Occipital lobe (tissue), 1 donor: ENCODE measurements at regions not wholly inside any gene's neighbourhood (a gene's known extent, or its start where the extent isn't known, plus 50 kb on each side); places are given as distances from the start of the nearest gene placed in this dataset.
"Not testable (repeated sequence)": the region's sequence is repeated elsewhere in the genome, so short reads cannot be mapped to it uniquely, and the experiment has no call there.

Source experiments
- DNase-seq: peaks from one replicate; lab custom pipeline; 2025; lab: John Stamatoyannopoulos, UW

GRCh38 chr12:124129132-124129531 lies 156.1 kb downstream of the ZNF664 start:
- DNase-seq, result no peak

- no peak for DNase-seq
Measured at GRCh38 chr12:124130691-124131591, 157.9 kb downstream of the ZNF664 start.

- DNase-seq, result no peak
Measured at GRCh38 chr12:124131659-124132058, 158.6 kb downstream of the ZNF664 start.

- no peak for DNase-seq
Measured at GRCh38 chr12:124132530-124132929, 159.5 kb downstream of the ZNF664 start.

GRCh38 chr12:124136796-124137195 lies 158.1 kb upstream of the RFLNA start:
- no peak for DNase-seq

GRCh38 chr12:124140944-124141486 lies 153.9 kb upstream of the RFLNA start:
- DNase-seq, result no peak

GRCh38 chr12:124141611-124142010 lies 153.3 kb upstream of the RFLNA start:
- DNase-seq, result not testable (repeated sequence)

- no peak for DNase-seq
Measured at GRCh38 chr12:124142395-124143035, 152.4 kb upstream of the RFLNA start.

- DNase-seq, result no peak
Measured at GRCh38 chr12:124143726-124144125, 151.2 kb upstream of the RFLNA start.

- no peak for DNase-seq
Measured at GRCh38 chr12:124144531-124145194, 150.2 kb upstream of the RFLNA start.

GRCh38 chr12:124147027-124147426 lies 147.9 kb upstream of the RFLNA start:
- no peak for DNase-seq

- no peak for DNase-seq
Measured at GRCh38 chr12:124147575-124147974, 147.3 kb upstream of the RFLNA start.

- DNase-seq, result no peak
Measured at GRCh38 chr12:124148481-124149273, 146.2 kb upstream of the RFLNA start.

GRCh38 chr12:124149287-124149686 lies 145.6 kb upstream of the RFLNA start:
- no peak for DNase-seq

- DNase-seq, result no peak
Measured at GRCh38 chr12:124150168-124150567, 144.7 kb upstream of the RFLNA start.

- DNase-seq, result no peak
Measured at GRCh38 chr12:124151583-124151982, 143.3 kb upstream of the RFLNA start.

- DNase-seq, result no peak
Measured at GRCh38 chr12:124152731-124153130, 142.2 kb upstream of the RFLNA start.

GRCh38 chr12:124153392-124153791 lies 141.5 kb upstream of the RFLNA start:
- no peak for DNase-seq

- no peak for DNase-seq
Measured at GRCh38 chr12:124157406-124157805, 137.5 kb upstream of the RFLNA start.

- DNase-seq, result no peak
Measured at GRCh38 chr12:124159655-124160054, 135.2 kb upstream of the RFLNA start.

- no peak for DNase-seq
Measured at GRCh38 chr12:124160097-124160756, 134.7 kb upstream of the RFLNA start.
